SK-N-SH treated with all-trans-retinoic acid at 6 μM for 48 hours (cell line): ENCODE measurements at regions not wholly inside any gene's neighbourhood (a gene's known extent, or its start where the extent isn't known, plus 50 kb on each side); places are given as distances from the start of the nearest gene placed in this dataset.

Experiments used
- BACH2 ChIP-seq: fragments of 250-450 bp; sonication (Bioruptor Pico); IDR thresholded peaks from 2 replicates; pipeline ENCODE4 v1.9.0; 2021; ENCODE audit warnings: mild to moderate bottlenecking, borderline replicate concordance
- RARB ChIP-seq: fragments of 250-450 bp; sonication (Bioruptor Pico); IDR thresholded peaks from 2 replicates; pipeline ENCODE4 v1.8.0; 2021; ENCODE audit warnings: mild to moderate bottlenecking, moderate library complexity
- TOX ChIP-seq: fragments of 250-450 bp; sonication (Bioruptor Pico); IDR thresholded peaks from 2 replicates; pipeline ENCODE4 v1.8.0; 2021; ENCODE audit warnings: mild to moderate bottlenecking, moderate library complexity, borderline replicate concordance
- ZC3H10 ChIP-seq: fragments of 250-450 bp; sonication (Bioruptor Pico); IDR thresholded peaks from 2 replicates; pipeline ENCODE4 v1.5.1; 2021; ENCODE audit warnings: mild to moderate bottlenecking, moderate library complexity
- ZFP3 ChIP-seq: fragments of 250-450 bp; sonication (Bioruptor Pico); IDR thresholded peaks from 2 replicates; pipeline ENCODE4 v1.5.0; 2020; ENCODE audit warnings: mild to moderate bottlenecking, moderate library complexity
- ZFP30 ChIP-seq: fragments of 450-650 bp; formaldehyde crosslinking; IDR thresholded peaks from 2 replicates; pipeline ENCODE4 v1.5.0; 2022; ENCODE audit warnings: mild to moderate bottlenecking, moderate library complexity
- ZNF8 ChIP-seq: fragments of 450-650 bp; formaldehyde crosslinking; IDR thresholded peaks from 2 replicates; pipeline ENCODE4 v1.5.0; 2020; ENCODE audit warnings: mild to moderate bottlenecking, moderate library complexity
- TF ChIP-seq, protein P1 (sequence below): fragments of 250-450 bp; sonication (Bioruptor Pico); IDR thresholded peaks from 2 replicates; pipeline ENCODE4 v1.8.0; 2020; ENCODE audit warnings: mild to moderate bottlenecking, moderate library complexity, borderline replicate concordance

DNA sequence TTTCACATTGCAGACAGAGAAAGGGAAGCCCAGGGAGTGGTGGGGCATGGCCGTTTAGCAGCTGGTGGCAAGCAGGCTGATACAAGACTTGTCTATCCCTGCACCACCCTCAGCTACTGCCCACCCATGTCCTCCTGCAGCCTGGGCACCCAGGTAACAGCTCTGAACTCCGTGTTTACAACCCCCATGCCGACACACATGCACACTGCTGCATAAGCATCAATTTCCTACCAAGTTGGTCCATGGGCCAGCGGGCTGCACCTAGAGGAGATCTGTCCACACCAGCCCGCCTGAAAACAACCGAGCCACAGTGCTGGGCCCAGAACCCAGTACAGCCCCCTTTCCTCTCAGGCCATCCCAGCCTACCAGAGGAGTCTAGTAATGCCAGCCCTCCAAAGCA, 75.9 kb upstream of the C14orf180 start:
- TF ChIP-seq TOX (no peak), BACH2 (CRISPR knock-in tag) (no peak), ZFP30 (CRISPR knock-in tag) (no peak), RARB (CRISPR knock-in tag) (no peak), ZNF8 (CRISPR knock-in tag) (no peak), ZC3H10 (CRISPR knock-in tag) (no peak), ZFP3 (CRISPR knock-in tag) (no peak)
- TF ChIP-seq, protein P1, sequence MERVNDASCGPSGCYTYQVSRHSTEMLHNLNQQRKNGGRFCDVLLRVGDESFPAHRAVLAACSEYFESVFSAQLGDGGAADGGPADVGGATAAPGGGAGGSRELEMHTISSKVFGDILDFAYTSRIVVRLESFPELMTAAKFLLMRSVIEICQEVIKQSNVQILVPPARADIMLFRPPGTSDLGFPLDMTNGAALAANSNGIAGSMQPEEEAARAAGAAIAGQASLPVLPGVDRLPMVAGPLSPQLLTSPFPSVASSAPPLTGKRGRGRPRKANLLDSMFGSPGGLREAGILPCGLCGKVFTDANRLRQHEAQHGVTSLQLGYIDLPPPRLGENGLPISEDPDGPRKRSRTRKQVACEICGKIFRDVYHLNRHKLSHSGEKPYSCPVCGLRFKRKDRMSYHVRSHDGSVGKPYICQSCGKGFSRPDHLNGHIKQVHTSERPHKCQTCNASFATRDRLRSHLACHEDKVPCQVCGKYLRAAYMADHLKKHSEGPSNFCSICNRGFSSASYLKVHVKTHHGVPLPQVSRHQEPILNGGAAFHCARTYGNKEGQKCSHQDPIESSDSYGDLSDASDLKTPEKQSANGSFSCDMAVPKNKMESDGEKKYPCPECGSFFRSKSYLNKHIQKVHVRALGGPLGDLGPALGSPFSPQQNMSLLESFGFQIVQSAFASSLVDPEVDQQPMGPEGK (CRISPR knock-in tag), result no peak
